ENCODE measurements at regions not wholly inside any gene's neighbourhood (a gene's known extent, or its start where the extent isn't known, plus 50 kb on each side); places are given as distances from the start of the nearest gene placed in this dataset.
"Not testable (repeated sequence)": the region's sequence is repeated elsewhere in the genome, so short reads cannot be mapped to it uniquely, and the experiment has no call there.

DNA sequence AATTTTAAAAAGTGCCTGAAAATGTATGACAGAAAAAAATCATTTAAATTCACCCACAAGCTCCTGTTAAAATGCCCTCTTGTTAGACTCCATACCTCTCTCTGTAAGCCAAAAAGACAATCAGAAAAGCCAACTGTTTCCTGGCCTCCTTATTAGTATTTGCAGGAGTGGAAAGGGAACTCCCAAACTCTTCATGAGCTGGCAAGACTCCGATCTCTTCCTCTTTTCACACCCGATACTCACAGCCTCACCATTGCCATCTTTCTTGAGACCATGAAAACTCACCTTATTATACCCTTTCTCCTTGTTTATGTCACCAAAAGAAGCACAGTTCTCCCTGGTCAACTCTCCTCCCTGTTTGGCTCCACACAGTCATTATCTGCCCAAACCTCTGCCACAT lies 197.8 kb downstream of the DMAC1 start:
- no peak for DNase-seq (ENCODE audit: extremely low spot score)
- Histone ChIP-seq H3K27ac (ENCODE audit: low read depth) (no peak overlapping the region), H3K4me1 (ENCODE audit: insufficient read depth) (no peaks in the 10 kb centered on the region), H3K36me3 (ENCODE audit: insufficient read depth) (no peaks in the 10 kb centered on the region), H3K4me3 (ENCODE audit: low read depth, low read length) (no peak overlapping the region)
- WGBS = 84% methylated on average over 2 of the region's 2 CpGs

DNA sequence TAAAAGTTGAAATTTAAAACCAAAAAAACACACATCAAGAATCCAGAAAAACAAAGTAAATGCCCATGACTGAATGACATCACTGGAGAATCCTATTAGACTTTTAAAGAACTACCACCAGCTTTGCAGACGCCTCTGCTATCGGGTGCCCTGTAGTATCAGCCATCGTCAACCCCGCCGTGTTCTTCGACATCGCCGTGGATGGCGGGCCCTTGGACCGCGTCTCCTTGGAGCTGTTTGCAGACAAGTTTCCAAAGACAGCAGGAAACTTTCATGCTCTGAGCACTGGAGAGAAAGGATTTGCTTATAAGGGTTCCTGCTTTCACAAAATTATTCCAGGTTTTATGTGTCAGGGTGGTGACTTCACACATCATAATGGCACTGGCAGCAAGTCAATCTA lies 201.9 kb downstream of the DMAC1 start:
- H3K36me3 ChIP-seq (ENCODE audit: insufficient read depth) = no peaks in the 10 kb centered on the region
- no peak overlapping the region for H3K4me3 ChIP-seq (ENCODE audit: low read depth, low read length)
- no peak overlapping the region for H3K27ac ChIP-seq (ENCODE audit: low read depth)
- no peak for DNase-seq (ENCODE audit: extremely low spot score)
- 97% methylated on average over 11 of the region's 11 CpGs for WGBS
- H3K4me1 ChIP-seq (ENCODE audit: insufficient read depth) = no peaks in the 10 kb centered on the region

DNA sequence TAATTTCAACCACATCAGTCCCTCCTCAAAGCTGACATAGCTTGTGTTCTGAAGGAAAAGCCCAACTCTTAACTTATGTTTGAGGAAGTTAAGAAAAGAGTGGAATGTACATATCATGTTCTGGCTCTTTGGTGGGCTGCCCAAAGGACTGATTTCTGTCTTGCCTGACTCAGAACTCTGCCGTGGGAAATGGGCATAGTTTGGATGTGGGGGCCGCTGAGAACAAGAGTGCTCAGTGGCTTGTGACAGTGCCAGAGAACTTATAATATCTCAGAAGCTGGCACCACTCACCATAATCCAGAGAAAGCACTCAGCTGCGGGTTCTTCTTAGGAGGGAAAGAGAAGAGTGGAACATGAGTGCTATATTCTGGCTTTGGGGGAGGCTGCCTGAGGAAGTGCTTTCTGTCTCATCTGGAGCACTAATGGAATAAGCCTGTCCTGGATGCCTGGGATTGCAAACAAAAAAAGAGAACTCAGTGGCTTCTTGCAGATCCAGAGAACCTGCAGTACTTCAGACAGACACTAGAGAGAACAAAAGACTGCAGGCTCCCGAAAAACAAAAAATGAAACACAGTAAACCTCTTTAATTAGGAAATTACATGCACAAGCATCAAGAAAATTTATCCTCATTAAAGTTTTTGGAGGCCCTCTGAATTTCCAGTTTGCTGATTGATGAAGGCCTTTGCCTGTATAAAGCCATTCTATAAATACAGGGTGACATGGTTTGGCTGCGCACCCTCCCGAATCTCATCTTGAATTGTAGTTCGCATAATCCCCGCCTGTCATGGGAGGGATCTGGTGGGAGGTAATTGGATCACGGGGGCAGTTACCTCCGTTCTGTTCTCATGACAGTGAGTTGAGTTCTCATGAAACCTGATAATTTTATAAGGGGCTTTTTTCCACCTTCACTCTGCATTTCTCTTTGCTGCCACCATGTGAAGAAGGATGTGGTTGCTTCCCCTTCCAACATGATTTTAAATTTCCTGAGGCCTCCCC lies 207.0 kb downstream of the DMAC1 start:
- no peak overlapping the region for H3K4me3 ChIP-seq (ENCODE audit: low read depth, low read length)
- no peak overlapping the region for H3K27ac ChIP-seq (ENCODE audit: low read depth)
- no peak for DNase-seq (ENCODE audit: extremely low spot score)
- 74% methylated on average over 10 of the region's 10 CpGs for WGBS
- no peaks in the 10 kb centered on the region for H3K36me3 ChIP-seq (ENCODE audit: insufficient read depth)
- no peaks in the 10 kb centered on the region for H3K4me1 ChIP-seq (ENCODE audit: insufficient read depth)

DNA sequence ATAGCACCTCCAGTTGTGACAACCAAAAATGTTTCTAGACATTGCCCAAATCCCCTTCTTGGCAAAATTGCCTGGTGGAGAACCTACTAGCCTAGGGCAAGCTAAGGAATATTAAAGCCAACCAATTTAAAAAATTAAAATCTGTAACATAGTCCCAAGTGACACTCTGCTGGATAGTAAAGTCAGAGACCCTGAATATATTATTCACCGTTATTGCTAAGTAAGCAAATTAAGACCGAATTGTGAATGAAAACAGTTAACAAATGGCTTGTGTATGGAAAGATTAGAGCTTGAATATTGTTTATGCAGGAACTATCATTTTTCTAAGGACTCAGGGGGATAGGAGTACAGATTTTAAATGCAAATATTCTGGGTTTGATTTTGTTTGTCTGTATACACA lies 208.1 kb downstream of the DMAC1 start:
- Histone ChIP-seq H3K27ac (ENCODE audit: low read depth) (no peak overlapping the region), H3K4me1 (ENCODE audit: insufficient read depth) (no peaks in the 10 kb centered on the region), H3K36me3 (ENCODE audit: insufficient read depth) (no peaks in the 10 kb centered on the region), H3K4me3 (ENCODE audit: low read depth, low read length) (no peak overlapping the region)
- DNase-seq (ENCODE audit: extremely low spot score) = no peak
- WGBS = 84% methylated on average over 2 of the region's 2 CpGs

DNA sequence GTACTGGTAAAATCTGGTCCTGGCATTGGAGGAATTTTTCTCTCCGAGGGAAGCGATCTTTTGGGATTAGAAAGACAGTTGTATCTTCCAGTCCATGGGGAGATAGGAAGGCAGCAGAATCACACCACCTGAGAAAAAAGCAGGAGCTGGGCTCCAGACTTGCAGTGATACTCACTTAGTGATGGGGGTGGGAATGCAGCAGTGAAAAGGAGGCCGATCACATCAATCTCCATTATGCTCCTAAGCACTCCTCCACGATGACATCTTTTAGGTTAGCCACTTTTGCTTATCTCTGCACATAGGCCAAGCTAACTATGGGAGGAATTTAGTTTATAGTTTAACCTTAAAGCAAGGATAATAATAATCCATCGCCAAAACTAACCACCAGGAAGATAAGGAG lies 219.0 kb downstream of the DMAC1 start:
- WGBS = 89% methylated on average over 5 of the region's 5 CpGs
- H3K36me3 ChIP-seq (ENCODE audit: insufficient read depth) = no peaks in the 10 kb centered on the region
- DNase-seq (ENCODE audit: extremely low spot score) = no peak

DNA sequence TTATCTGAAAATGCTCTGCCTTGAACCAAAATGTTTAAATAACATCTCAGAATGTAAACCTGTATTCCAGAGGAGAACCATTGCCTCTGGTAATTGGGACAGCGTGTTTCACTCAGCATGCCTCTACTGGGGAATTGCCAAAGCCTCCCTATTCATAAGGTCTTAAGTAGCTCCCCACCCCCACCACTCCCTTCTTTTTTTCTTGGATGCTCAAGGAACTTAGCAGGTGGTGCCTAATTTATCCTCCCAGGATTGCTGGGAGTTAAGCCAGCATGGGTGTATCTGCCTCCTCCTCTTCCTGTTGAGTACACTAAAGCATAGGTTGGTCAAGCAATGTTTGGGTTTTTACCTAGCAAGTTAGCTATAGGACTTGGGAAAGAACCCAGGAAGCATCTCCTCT lies 220.2 kb downstream of the DMAC1 start:
- H3K4me1 ChIP-seq (ENCODE audit: insufficient read depth) = no peaks in the 10 kb centered on the region
- no peaks in the 10 kb centered on the region for H3K36me3 ChIP-seq (ENCODE audit: insufficient read depth)
- 53% methylated on average over 1 of the region's 1 CpG for WGBS
- DNase-seq (ENCODE audit: extremely low spot score) = peak; percentile 40
- no peak overlapping the region for H3K4me3 ChIP-seq (ENCODE audit: low read depth, low read length)
- no peak overlapping the region for H3K27ac ChIP-seq (ENCODE audit: low read depth)

More for the DNA sequence above, 219.0 kb downstream of the DMAC1 start:
- H3K27ac ChIP-seq (ENCODE audit: low read depth) = no peak overlapping the region
- H3K4me3 ChIP-seq (ENCODE audit: low read depth, low read length) = no peak overlapping the region
- no peaks in the 10 kb centered on the region for H3K4me1 ChIP-seq (ENCODE audit: insufficient read depth)

DNA sequence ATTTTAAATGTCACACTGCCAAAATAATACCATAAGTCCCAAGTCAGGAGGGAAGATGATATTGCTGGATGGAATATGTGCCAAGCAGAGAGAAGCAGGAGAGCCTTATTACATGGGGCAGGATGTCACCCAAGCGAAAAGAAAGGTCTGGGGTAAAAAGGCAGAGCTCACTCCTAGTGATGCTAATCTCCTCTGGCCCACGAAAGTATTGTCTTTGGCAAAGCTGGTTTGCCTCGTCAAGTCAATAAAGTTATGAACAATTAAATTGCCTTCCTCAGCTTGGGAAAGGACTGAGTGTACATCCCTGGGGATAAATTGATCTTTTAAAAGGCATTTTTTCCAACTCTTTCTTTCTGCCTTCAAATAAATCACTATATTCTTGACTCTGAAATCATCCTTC lies 220.6 kb downstream of the DMAC1 start:
- peak; percentile 47 for DNase-seq (ENCODE audit: extremely low spot score)
- no peak overlapping the region for H3K27ac ChIP-seq (ENCODE audit: low read depth)
- no peaks in the 10 kb centered on the region for H3K36me3 ChIP-seq (ENCODE audit: insufficient read depth)
- no peaks in the 10 kb centered on the region for H3K4me1 ChIP-seq (ENCODE audit: insufficient read depth)
- 59% methylated on average over 3 of the region's 3 CpGs for WGBS
- H3K4me3 ChIP-seq (ENCODE audit: low read depth, low read length) = no peak overlapping the region

DNA sequence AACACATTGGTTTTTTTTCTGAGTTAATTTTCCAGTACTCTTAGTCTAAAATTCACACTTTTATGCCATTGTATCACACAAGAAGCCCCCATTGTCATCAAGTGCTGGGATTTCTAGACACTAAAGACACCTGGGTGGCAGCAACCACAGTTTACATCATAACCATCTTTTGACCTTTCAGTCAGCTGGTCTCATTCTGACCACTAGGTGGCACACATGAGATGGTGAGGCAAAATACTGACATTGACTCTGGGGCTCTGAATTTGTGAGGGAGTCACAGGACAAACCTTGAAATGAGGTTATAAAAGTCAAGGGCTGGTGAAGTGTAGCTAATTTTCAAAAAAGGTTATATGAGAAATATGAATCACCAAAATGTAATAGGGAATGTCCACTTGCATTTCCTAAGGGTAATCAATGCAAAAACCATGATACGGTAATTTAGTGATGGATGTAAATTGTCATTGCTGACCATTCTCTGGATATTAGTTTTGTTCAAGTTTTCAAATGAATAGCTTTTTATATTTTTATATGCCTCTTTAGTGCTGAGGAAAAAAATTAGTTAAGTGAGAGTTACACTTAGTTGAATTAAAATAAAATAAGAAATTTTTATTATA lies 229.4 kb downstream of the DMAC1 start:
- no peaks in the 10 kb centered on the region for H3K4me1 ChIP-seq (ENCODE audit: insufficient read depth)
- DNase-seq (ENCODE audit: extremely low spot score) = no peak
- no peaks in the 10 kb centered on the region for H3K36me3 ChIP-seq (ENCODE audit: insufficient read depth)
- no peak overlapping the region for H3K27ac ChIP-seq (ENCODE audit: low read depth)
- WGBS = 99% methylated on average over 1 of the region's 1 CpG
- no peak overlapping the region for H3K4me3 ChIP-seq (ENCODE audit: low read depth, low read length)

DNA sequence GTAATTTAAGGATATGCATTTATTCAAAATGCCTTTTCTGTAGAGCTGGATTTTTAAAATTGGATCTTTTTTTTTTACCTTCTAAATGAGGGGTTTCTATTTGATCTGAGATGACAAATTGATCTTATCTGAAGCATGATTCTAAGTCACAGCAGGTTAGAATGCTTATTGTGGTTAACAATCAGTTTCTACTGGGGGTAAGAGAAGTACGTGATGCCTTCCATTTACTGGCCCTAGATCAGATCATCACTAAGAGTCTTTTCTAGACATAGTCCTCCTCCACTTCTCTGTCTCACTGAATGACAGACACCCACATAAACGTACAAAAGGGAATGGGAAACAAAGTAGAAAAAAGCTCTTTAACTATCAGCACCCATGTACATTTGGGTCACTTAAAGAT lies 231.9 kb downstream of the DMAC1 start:
- H3K27ac ChIP-seq (ENCODE audit: low read depth) = no peak overlapping the region
- WGBS = 84% methylated on average over 2 of the region's 2 CpGs
- no peak for DNase-seq (ENCODE audit: extremely low spot score)
- no peak overlapping the region for H3K4me3 ChIP-seq (ENCODE audit: low read depth, low read length)
- no peaks in the 10 kb centered on the region for H3K36me3 ChIP-seq (ENCODE audit: insufficient read depth)
- no peaks in the 10 kb centered on the region for H3K4me1 ChIP-seq (ENCODE audit: insufficient read depth)

DNA sequence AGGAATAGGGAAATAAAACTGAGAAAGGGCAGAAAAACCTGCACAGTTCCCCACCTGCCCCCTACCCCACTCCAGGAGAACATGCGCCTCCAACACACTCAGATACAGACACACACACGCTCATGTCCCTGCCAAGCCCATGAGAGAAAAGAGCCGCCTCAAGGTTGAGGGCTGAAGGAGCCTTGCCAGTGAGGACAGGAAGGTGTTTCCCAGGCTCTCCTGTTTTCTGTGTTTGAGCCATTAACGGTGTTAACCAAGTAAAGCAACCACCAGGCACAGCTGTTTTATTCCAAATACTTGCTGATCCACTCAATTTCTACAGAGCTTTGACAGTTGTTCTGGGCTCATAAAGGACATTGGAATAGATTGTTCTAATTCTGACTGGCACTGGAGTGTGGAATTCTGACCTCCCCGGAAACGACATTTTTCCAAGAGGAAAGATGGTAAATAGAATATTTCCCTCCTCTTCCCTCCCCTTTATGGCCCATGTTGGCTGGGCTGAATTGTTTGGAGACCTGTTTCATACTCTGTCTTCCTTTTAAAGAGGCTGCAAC lies 238.0 kb downstream of the DMAC1 start:
- no peak for DNase-seq (ENCODE audit: extremely low spot score)

DNA sequence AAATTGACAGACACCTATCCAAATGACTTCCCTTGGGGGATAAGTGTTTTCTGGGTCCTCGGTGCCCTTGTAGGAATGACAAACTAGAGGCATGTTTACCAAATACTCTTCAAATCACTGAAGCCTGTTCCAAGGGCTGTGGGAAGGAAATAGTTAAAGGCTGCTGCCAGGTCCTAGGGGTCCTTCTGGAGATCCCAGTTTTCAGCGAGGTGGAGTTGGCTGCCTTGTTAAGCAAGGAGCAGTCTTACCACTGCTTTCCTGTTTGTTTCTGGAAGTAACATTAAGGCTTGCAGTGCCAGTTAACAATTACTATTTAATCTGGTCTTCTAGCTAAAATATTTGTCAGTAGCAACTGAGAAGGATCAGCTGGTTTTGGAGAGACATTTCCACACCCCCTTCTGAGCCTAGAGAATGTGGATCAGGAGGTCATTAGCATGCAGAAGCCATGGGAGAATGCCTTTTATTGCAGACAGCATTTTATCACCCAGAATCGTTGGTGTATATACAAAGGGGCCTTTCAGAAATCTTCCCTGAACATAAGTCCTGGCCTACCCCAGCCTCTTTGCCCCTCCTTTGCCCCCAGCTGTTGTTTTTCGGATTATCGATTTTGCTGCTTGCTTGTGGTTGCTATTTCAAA lies 238.8 kb downstream of the DMAC1 start:
- no peak overlapping the region for H3K27ac ChIP-seq (ENCODE audit: low read depth)
- no peak overlapping the region for H3K4me3 ChIP-seq (ENCODE audit: low read depth, low read length)
- WGBS = 52% methylated on average over 5 of the region's 5 CpGs
- no peaks in the 10 kb centered on the region for H3K4me1 ChIP-seq (ENCODE audit: insufficient read depth)
- DNase-seq (ENCODE audit: extremely low spot score) = no peak
- no peaks in the 10 kb centered on the region for H3K36me3 ChIP-seq (ENCODE audit: insufficient read depth)

More for the DNA sequence above, 238.0 kb downstream of the DMAC1 start:
- H3K4me1 ChIP-seq (ENCODE audit: insufficient read depth) = no peaks in the 10 kb centered on the region
- H3K4me3 ChIP-seq (ENCODE audit: low read depth, low read length) = no peak overlapping the region
- H3K27ac ChIP-seq (ENCODE audit: low read depth) = no peak overlapping the region
- WGBS = 75% methylated on average over 6 of the region's 6 CpGs
- no peaks in the 10 kb centered on the region for H3K36me3 ChIP-seq (ENCODE audit: insufficient read depth)

DNA sequence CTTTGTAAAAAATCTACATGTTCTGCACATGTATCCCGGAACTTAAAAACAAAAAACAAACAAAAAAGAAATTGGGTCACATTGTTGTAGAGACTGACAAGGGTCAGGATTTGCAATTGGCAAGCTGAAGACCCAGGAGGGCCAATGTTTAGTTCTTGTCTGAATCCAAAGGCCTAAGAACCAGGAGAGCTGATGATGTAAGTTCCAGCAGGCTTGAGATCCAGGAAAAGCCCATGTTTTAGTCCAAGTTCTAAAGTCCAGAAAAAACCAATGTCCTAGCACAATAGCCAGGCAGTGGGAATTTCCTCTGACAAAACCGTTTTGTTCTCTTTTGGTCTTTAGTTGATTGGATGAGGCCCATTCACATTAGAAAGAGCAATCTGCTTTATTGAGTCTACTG lies 244.9 kb downstream of the DMAC1 start:
- DNase-seq (ENCODE audit: extremely low spot score) = no peak
- Histone ChIP-seq H3K4me1 (ENCODE audit: insufficient read depth) (no peaks in the 10 kb centered on the region), H3K27ac (ENCODE audit: low read depth) (no peak overlapping the region), H3K36me3 (ENCODE audit: insufficient read depth) (no peaks in the 10 kb centered on the region), H3K4me3 (ENCODE audit: low read depth, low read length) (no peak overlapping the region)
- WGBS = 75% methylated on average over 2 of the region's 2 CpGs

DNA sequence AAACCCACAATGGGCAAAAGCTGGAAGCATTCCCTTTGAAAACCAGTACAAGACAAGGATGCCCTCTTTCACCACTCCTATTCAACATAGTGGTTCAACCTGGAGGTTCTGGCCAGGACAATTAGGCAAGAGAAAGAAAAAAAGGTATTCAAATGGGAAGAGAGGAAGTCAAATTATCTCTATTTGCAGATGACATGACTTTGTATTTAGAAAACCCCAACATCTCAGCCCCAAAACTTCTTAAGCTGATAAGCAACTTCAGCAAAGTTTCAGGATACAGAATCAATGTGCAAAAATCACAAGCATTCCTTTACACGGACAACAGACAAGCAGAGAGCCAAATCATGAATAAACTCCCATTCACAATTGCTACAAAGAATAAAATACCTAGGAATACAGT lies 246.9 kb downstream of the DMAC1 start:
- not testable (repeated sequence) for DNase-seq (ENCODE audit: extremely low spot score); H3K4me3 ChIP-seq (ENCODE audit: low read depth, low read length); H3K36me3 ChIP-seq (ENCODE audit: insufficient read depth); H3K4me1 ChIP-seq (ENCODE audit: insufficient read depth); H3K27ac ChIP-seq (ENCODE audit: low read depth)
- WGBS = 63% methylated on average over 1 of the region's 1 CpG
